KMS-11 (cell line): ENCODE measurements at regions not wholly inside any gene's neighbourhood (a gene's known extent, or its start where the extent isn't known, plus 50 kb on each side); places are given as distances from the start of the nearest gene placed in this dataset.

ENCODE experiments used
- H2AFZ ChIP-seq: fragments of 200-600 bp; sonication (generic); 2 replicates; pipeline ENCODE4 v1.6.1; 2016; ENCODE audit warnings: antibody characterized with exemption, mixed run types, low read depth
- H3K27ac ChIP-seq: fragments of 200-600 bp; sonication (generic); 2 replicates; pipeline ENCODE4 v1.6.1; 2016; ENCODE audit warnings: mild to moderate bottlenecking, mixed run types
- H3K27me3 ChIP-seq: fragments of 200-600 bp; sonication (generic); 2 replicates; pipeline ENCODE4 v1.6.1; 2017; ENCODE audit warnings: mild to moderate bottlenecking, low read depth, mixed run types, moderate library complexity; ENCODE audit not compliant: insufficient read depth
- H3K36me3 ChIP-seq: fragments of 200-600 bp; sonication (generic); 2 replicates; pipeline ENCODE4 v1.6.1; 2017; ENCODE audit warnings: mild to moderate bottlenecking, mixed run types; ENCODE audit not compliant: insufficient read depth
- H3K4me1 ChIP-seq: fragments of 200-600 bp; sonication (generic); 2 replicates; pipeline ENCODE4 v1.6.1; 2016; ENCODE audit warnings: mild to moderate bottlenecking, low read depth, mixed run types; ENCODE audit not compliant: poor library complexity, severe bottlenecking
- H3K4me2 ChIP-seq: fragments of 200-600 bp; sonication (generic); 2 replicates; pipeline ENCODE4 v1.7.0; 2016; ENCODE audit warnings: mild to moderate bottlenecking, mixed run types
- H3K4me3 ChIP-seq: fragments of 200-600 bp; sonication (generic); IDR thresholded peaks from 2 replicates; pipeline ENCODE4 v1.6.1; 2017; ENCODE audit warnings: low read depth, low read length, mixed read lengths; ENCODE audit not compliant: insufficient read depth
- H3K79me2 ChIP-seq: fragments of 200-600 bp; sonication (generic); 2 replicates; pipeline ENCODE4 v1.6.1; 2016; ENCODE audit warnings: low read depth, mixed run types; ENCODE audit not compliant: insufficient read depth
- H3K9ac ChIP-seq: fragments of 200-600 bp; sonication (generic); 2 replicates; pipeline ENCODE4 v1.6.1; 2016; ENCODE audit warnings: mild to moderate bottlenecking, mixed run types
- H4K20me1 ChIP-seq: fragments of 200-600 bp; sonication (generic); 2 replicates; pipeline ENCODE4 v1.6.1; 2016; ENCODE audit warnings: mild to moderate bottlenecking, mixed run types; ENCODE audit not compliant: insufficient read depth
- TF ChIP-seq, protein P1 (sequence below): fragments of 200-600 bp; sonication (generic); conservative IDR thresholded peaks from 2 replicates; pipeline ENCODE4 v1.6.1; 2017; ENCODE audit warnings: low read depth, mild to moderate bottlenecking, antibody characterized with exemption, low read length, moderate library complexity, mixed read lengths

DNA sequence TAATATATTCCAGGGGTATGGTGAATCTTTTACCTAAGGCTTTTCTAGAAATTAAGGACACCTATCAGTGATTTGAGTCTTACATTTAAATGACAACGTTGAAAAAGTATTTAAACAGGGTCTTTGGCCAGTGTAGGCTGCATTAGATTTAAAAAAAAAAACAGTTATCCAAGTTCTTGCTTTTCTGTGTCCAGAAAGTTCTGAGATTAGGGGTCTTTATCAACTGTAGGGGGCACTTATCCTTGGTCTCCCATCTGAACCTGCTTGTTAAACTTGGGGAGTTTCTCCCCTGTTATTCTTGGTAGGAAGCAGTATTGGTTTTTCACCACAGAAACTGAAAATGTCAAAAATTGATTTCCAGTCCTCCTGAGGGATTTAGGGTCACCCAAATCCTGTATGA is 155.9 kb upstream of the ZNF217 start:
- no peaks in the 10 kb centered on the region for H4K20me1 ChIP-seq
- no peak overlapping the region for H3K27ac ChIP-seq
- no peaks in the 10 kb centered on the region for H3K36me3 ChIP-seq
- H2AFZ ChIP-seq = no peak overlapping the region
- H3K4me1 ChIP-seq = peaks cover 23% of the 10 kb centered on the region
- no peaks in the 10 kb centered on the region for H3K79me2 ChIP-seq
- H3K4me3 ChIP-seq = no peak overlapping the region
- H3K27me3 ChIP-seq = no peaks in the 10 kb centered on the region
- H3K9ac ChIP-seq = no peak overlapping the region
- TF ChIP-seq, protein P1, sequence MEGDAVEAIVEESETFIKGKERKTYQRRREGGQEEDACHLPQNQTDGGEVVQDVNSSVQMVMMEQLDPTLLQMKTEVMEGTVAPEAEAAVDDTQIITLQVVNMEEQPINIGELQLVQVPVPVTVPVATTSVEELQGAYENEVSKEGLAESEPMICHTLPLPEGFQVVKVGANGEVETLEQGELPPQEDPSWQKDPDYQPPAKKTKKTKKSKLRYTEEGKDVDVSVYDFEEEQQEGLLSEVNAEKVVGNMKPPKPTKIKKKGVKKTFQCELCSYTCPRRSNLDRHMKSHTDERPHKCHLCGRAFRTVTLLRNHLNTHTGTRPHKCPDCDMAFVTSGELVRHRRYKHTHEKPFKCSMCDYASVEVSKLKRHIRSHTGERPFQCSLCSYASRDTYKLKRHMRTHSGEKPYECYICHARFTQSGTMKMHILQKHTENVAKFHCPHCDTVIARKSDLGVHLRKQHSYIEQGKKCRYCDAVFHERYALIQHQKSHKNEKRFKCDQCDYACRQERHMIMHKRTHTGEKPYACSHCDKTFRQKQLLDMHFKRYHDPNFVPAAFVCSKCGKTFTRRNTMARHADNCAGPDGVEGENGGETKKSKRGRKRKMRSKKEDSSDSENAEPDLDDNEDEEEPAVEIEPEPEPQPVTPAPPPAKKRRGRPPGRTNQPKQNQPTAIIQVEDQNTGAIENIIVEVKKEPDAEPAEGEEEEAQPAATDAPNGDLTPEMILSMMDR = no peak
- no peak overlapping the region for H3K4me2 ChIP-seq

DNA sequence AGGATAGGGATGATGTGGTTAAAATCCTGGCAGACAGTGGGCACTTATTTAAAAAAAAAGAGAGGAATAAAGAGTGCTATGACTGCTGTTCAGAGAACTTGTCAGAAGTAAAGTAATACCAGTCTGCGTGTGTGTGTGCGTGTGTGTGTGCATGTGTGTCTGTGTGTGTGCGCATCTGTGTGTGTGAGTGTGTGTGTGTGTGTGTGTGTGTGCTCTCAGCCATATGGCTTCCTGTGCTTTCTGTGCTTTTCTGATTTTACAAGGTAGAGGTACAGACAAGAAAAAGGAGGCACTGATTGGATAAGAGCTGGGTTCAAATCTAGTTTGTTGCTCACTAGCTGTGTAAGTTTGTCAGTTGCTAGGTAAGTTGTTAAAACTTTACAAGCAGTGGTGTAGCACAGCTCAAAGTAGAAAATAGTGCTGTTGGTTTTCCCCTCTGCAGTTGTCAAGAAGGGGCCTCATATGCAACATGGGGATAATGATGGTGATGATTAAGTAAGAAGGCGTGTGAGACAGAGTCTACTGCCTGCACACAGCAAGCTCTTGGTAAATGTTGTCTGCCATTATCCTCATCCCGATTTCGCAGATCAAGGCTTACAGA is 155.3 kb upstream of the ZNF217 start:
- no peak overlapping the region for H3K4me3 ChIP-seq
- no peak overlapping the region for H2AFZ ChIP-seq
- H3K9ac ChIP-seq = no peak overlapping the region
- no peaks in the 10 kb centered on the region for H3K27me3 ChIP-seq
- no peak overlapping the region for H3K27ac ChIP-seq
- no peaks in the 10 kb centered on the region for H3K36me3 ChIP-seq
- no peak overlapping the region for H3K4me2 ChIP-seq
- peaks cover 18% of the 10 kb centered on the region for H3K4me1 ChIP-seq
- no peaks in the 10 kb centered on the region for H3K79me2 ChIP-seq
- H4K20me1 ChIP-seq = no peaks in the 10 kb centered on the region
- TF ChIP-seq, protein P1 = no peak

DNA sequence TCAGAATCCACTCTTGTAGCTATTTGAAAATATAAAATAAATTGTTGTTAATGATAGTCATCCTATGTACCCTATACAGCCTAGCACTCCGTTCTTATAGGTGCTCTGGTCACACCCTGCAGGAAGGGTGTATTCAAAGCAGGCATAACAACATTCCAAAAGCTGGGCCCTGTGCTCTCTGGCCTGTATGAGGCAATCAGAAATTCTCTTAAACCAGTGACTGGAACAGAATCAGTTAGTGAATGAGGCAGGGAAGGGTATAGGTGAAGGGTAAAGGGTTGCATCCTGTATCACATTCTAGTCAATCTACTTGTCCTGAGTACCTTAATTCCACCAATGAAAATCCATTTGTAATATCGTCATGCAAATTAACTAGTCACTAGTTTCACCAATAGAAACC is 154.5 kb upstream of the ZNF217 start:
- no peak overlapping the region for H3K4me3 ChIP-seq
- H3K27me3 ChIP-seq = no peaks in the 10 kb centered on the region
- H3K79me2 ChIP-seq = no peaks in the 10 kb centered on the region
- no peak overlapping the region for H3K4me2 ChIP-seq
- TF ChIP-seq, protein P1 = no peak
- no peak overlapping the region for H3K27ac ChIP-seq
- H3K4me1 ChIP-seq = peaks cover 18% of the 10 kb centered on the region
- no peaks in the 10 kb centered on the region for H3K36me3 ChIP-seq
- no peak overlapping the region for H2AFZ ChIP-seq
- no peak overlapping the region for H3K9ac ChIP-seq
- no peaks in the 10 kb centered on the region for H4K20me1 ChIP-seq

DNA sequence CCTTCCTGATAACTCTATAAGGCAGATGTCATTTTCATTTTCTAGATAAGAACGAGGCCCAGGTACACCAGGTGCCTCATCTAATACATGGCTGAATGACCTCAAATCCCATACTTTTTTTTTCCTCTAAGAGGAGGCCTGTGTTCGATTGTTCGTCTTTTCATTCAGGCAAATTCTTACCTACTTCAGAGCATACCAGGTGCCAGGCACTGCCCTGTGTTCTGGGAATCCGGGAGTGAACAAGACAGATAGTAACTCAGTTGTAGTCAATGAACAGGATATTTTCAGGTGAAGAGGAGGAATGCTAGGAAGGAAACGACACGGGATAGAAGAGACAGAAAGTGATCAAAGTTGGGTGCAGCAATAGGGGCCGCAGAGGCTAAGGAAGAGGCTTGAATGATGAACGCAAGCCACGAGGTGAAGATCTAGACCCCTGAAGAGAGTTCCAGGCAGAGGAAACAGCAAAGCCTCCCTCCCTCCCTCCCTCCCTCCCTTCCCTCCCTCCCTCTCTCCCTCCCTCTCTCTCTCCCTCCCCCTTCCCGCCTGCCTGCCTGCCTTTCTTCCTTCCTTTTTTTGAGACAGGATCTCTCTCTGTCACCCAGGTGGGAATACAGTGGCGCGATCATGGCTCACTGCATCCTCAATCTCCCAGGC is 150.1 kb upstream of the ZNF217 start:
- no peak overlapping the region for H3K4me3 ChIP-seq
- TF ChIP-seq, protein P1 = no peak
- no peak overlapping the region for H3K27ac ChIP-seq
- no peak overlapping the region for H2AFZ ChIP-seq
- no peaks in the 10 kb centered on the region for H4K20me1 ChIP-seq
- no peak overlapping the region for H3K9ac ChIP-seq
- no peaks in the 10 kb centered on the region for H3K36me3 ChIP-seq
- H3K4me1 ChIP-seq = no peaks in the 10 kb centered on the region
- no peaks in the 10 kb centered on the region for H3K79me2 ChIP-seq
- H3K4me2 ChIP-seq = no peak overlapping the region
- no peaks in the 10 kb centered on the region for H3K27me3 ChIP-seq
